ENCODE measurements at regions not wholly inside any gene's neighbourhood (a gene's known extent, or its start where the extent isn't known, plus 50 kb on each side); places are given as distances from the start of the nearest gene placed in this dataset.

DNA sequence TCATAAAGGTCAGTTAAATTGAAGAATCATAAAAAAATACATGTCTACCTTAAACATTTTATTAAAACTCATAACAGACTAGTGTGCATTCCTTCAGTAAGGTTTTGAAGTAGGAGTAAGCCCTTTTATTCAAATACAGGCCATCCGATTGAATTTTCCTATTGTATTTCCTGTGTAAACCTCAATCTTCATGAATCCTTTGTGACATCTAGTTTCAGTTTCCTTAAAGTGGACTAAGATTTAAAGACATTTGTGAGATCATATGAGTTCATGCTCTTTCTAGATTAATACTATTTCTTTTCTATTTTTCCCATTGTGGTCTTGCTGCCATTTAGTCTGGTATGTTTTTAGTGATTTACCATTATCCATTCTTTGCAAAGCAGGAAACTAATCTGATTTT, 644.7 kb upstream of the BOD1L1 start:
- H3K4me2 ChIP-seq (ENCODE audit: low read length) = no peak overlapping the region
- TF ChIP-seq, protein P1, sequence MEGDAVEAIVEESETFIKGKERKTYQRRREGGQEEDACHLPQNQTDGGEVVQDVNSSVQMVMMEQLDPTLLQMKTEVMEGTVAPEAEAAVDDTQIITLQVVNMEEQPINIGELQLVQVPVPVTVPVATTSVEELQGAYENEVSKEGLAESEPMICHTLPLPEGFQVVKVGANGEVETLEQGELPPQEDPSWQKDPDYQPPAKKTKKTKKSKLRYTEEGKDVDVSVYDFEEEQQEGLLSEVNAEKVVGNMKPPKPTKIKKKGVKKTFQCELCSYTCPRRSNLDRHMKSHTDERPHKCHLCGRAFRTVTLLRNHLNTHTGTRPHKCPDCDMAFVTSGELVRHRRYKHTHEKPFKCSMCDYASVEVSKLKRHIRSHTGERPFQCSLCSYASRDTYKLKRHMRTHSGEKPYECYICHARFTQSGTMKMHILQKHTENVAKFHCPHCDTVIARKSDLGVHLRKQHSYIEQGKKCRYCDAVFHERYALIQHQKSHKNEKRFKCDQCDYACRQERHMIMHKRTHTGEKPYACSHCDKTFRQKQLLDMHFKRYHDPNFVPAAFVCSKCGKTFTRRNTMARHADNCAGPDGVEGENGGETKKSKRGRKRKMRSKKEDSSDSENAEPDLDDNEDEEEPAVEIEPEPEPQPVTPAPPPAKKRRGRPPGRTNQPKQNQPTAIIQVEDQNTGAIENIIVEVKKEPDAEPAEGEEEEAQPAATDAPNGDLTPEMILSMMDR (IDR thresholded peaks at IDR 0.05; ENCODE audit: low read depth, low read length, poor library complexity, severe bottlenecking) = no peak
- no peak for TF ChIP-seq EZH2phosphoT487 (IDR thresholded peaks at IDR 0.05; ENCODE audit: borderline replicate concordance, low read length)

DNA sequence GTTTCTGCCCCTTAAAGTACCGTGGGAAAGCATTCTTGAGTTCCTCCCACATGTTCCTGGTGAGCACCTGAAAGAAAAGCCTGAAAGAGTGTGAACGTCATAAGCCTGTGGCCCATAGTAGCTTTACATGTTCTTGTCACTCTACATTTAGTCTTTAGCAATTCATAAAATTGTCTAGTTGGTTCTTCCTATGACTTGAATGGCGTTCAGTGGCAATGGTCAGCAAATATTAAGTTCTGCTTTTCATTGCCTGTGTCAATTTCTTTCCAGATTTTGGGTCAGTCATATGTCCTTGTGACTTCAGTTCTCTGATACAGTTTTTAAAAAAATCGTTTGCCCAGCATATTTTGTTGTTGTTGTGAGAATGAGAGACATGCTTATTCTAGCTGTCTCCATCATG, 650.0 kb upstream of the BOD1L1 start:
- H3K27ac ChIP-seq (ENCODE audit: low read depth, low read length) = no peak overlapping the region
- no peaks in the 10 kb centered on the region for H3K36me3 ChIP-seq (ENCODE audit: control insufficient read depth, low read length)
- H3K4me1 ChIP-seq (ENCODE audit: control insufficient read depth, low read length) = no peaks in the 10 kb centered on the region
- H3K4me2 ChIP-seq (ENCODE audit: low read length) = no peak overlapping the region
- no peaks in the 10 kb centered on the region for H3K79me2 ChIP-seq (ENCODE audit: control insufficient read depth, low read length)
- H3K4me3 ChIP-seq (ENCODE audit: low read length) = no peak overlapping the region
- H3K9me2 ChIP-seq (replicated peaks; ENCODE audit: control insufficient read depth, low read length) = no peaks in the 10 kb centered on the region
- H3K27me3 ChIP-seq (ENCODE audit: control insufficient read depth, low read length) = no peaks in the 10 kb centered on the region
- TF ChIP-seq EZH2phosphoT487 (IDR thresholded peaks at IDR 0.05; ENCODE audit: borderline replicate concordance, low read length) = no peak
- TF ChIP-seq, protein P1 (IDR thresholded peaks at IDR 0.05; ENCODE audit: low read depth, low read length, poor library complexity, severe bottlenecking) = no peak
- no peaks in the 10 kb centered on the region for H3K9me3 ChIP-seq (ENCODE audit: control insufficient read depth, insufficient read depth, low read length)
- H4K20me1 ChIP-seq (ENCODE audit: control insufficient read depth, insufficient read depth, low read depth, low read length) = no peaks in the 10 kb centered on the region
- no peaks in the 10 kb centered on the region for H3F3A ChIP-seq (ENCODE audit: control insufficient read depth, insufficient read depth)

More for the DNA sequence above, 644.7 kb upstream of the BOD1L1 start:
- H3K36me3 ChIP-seq (ENCODE audit: control insufficient read depth, low read length) = no peaks in the 10 kb centered on the region
- no peak overlapping the region for H3K27ac ChIP-seq (ENCODE audit: low read depth, low read length)
- H4K20me1 ChIP-seq (ENCODE audit: control insufficient read depth, insufficient read depth, low read depth, low read length) = no peaks in the 10 kb centered on the region
- no peaks in the 10 kb centered on the region for H3K4me1 ChIP-seq (ENCODE audit: control insufficient read depth, low read length)
- no peaks in the 10 kb centered on the region for H3K27me3 ChIP-seq (ENCODE audit: control insufficient read depth, low read length)
- no peaks in the 10 kb centered on the region for H3K9me2 ChIP-seq (replicated peaks; ENCODE audit: control insufficient read depth, low read length)
- no peaks in the 10 kb centered on the region for H3F3A ChIP-seq (ENCODE audit: control insufficient read depth, insufficient read depth)
- no peaks in the 10 kb centered on the region for H3K9me3 ChIP-seq (ENCODE audit: control insufficient read depth, insufficient read depth, low read length)
- H3K79me2 ChIP-seq (ENCODE audit: control insufficient read depth, low read length) = no peaks in the 10 kb centered on the region
- H3K4me3 ChIP-seq (ENCODE audit: low read length) = no peak overlapping the region

DNA sequence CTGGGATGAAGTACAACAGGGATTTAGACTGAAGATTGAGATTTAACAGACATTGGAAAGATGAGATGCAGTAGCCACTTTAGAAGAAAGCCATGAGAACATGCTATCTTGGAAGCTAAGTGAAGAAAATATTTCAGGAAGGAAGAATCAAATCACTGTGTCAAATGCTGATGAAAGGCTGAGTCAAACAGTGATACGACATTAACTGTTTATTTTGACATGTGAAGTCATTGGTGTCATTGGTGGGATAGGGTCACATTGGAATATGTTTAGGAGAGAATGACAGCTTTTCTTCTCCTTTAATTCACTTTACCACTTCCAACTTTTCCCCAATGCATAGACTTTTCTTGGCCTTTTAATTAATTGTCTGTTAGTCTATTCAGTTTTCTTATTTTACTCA, 653.0 kb upstream of the BOD1L1 start:
- no peak overlapping the region for H3K27ac ChIP-seq (ENCODE audit: low read depth, low read length)
- no peaks in the 10 kb centered on the region for H3K27me3 ChIP-seq (ENCODE audit: control insufficient read depth, low read length)
- no peaks in the 10 kb centered on the region for H3K9me3 ChIP-seq (ENCODE audit: control insufficient read depth, insufficient read depth, low read length)
- no peaks in the 10 kb centered on the region for H3K36me3 ChIP-seq (ENCODE audit: control insufficient read depth, low read length)
- H3K4me2 ChIP-seq (ENCODE audit: low read length) = no peak overlapping the region
- H3K4me1 ChIP-seq (ENCODE audit: control insufficient read depth, low read length) = no peaks in the 10 kb centered on the region
- H3F3A ChIP-seq (ENCODE audit: control insufficient read depth, insufficient read depth) = no peaks in the 10 kb centered on the region
- H3K79me2 ChIP-seq (ENCODE audit: control insufficient read depth, low read length) = no peaks in the 10 kb centered on the region
- no peak overlapping the region for H3K4me3 ChIP-seq (ENCODE audit: low read length)
- H4K20me1 ChIP-seq (ENCODE audit: control insufficient read depth, insufficient read depth, low read depth, low read length) = no peaks in the 10 kb centered on the region
- no peaks in the 10 kb centered on the region for H3K9me2 ChIP-seq (replicated peaks; ENCODE audit: control insufficient read depth, low read length)
- TF ChIP-seq, protein P1 (IDR thresholded peaks at IDR 0.05; ENCODE audit: low read depth, low read length, poor library complexity, severe bottlenecking) = no peak
- no peak for TF ChIP-seq EZH2phosphoT487 (IDR thresholded peaks at IDR 0.05; ENCODE audit: borderline replicate concordance, low read length)

DNA sequence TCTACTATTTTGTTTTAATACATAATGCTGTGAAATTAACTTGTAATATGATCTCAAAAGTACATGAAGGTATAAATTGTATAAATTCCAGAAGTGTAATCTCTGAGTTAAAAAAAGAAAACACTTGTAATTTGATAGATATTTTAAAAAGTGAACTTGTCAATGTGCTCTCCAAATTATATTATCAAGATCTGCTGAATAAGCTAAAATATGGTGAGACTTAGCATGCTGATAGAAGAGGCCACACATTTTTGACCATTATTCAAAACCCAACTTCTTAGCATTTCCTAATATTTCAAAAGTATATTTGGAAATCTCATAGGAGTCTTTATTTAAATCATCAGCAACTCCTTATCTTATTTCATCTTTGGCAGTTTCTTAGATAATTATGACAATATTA, 657.1 kb upstream of the BOD1L1 start:
- H3K36me3 ChIP-seq (ENCODE audit: control insufficient read depth, low read length) = no peaks in the 10 kb centered on the region
- H4K20me1 ChIP-seq (ENCODE audit: control insufficient read depth, insufficient read depth, low read depth, low read length) = no peaks in the 10 kb centered on the region
- no peaks in the 10 kb centered on the region for H3F3A ChIP-seq (ENCODE audit: control insufficient read depth, insufficient read depth)
- no peaks in the 10 kb centered on the region for H3K79me2 ChIP-seq (ENCODE audit: control insufficient read depth, low read length)
- no peaks in the 10 kb centered on the region for H3K4me1 ChIP-seq (ENCODE audit: control insufficient read depth, low read length)
- TF ChIP-seq, protein P1 (IDR thresholded peaks at IDR 0.05; ENCODE audit: low read depth, low read length, poor library complexity, severe bottlenecking) = no peak
- no peak for TF ChIP-seq EZH2phosphoT487 (IDR thresholded peaks at IDR 0.05; ENCODE audit: borderline replicate concordance, low read length)
- H3K9me3 ChIP-seq (ENCODE audit: control insufficient read depth, insufficient read depth, low read length) = no peaks in the 10 kb centered on the region
- H3K4me2 ChIP-seq (ENCODE audit: low read length) = no peak overlapping the region
- H3K9me2 ChIP-seq (replicated peaks; ENCODE audit: control insufficient read depth, low read length) = no peaks in the 10 kb centered on the region
- H3K27ac ChIP-seq (ENCODE audit: low read depth, low read length) = no peak overlapping the region
- H3K27me3 ChIP-seq (ENCODE audit: control insufficient read depth, low read length) = no peaks in the 10 kb centered on the region
- no peak overlapping the region for H3K4me3 ChIP-seq (ENCODE audit: low read length)

Measured in DOHH2 (cell line).